Right lobe of liver (tissue), 4 donors: ENCODE measurements at regions not wholly inside any gene's neighbourhood (a gene's known extent, or its start where the extent isn't known, plus 50 kb on each side); places are given as distances from the start of the nearest gene placed in this dataset.

Experiments
- POLR2A ChIP-seq: fragments of 450-650 bp; IDR thresholded peaks from one replicate; pipeline ENCODE4 v1.6.1; 2017; ENCODE audit warnings: antibody characterized with exemption, mild to moderate bottlenecking
- TF ChIP-seq, protein P1 (sequence below), 4 donors: fragments of 200-600 bp in 3 of 4; fragments of 450-650 bp in 1 of 4; IDR thresholded peaks; one replicate each; pipeline versions ENCODE4 v1.5.1 to v1.8.0; 2016 to 2022; ENCODE audit warnings: antibody characterized with exemption in 4 of 4, mild to moderate bottlenecking in 2 of 4
- donor health status: DM: no; HTN: no; CAD: no.
- donor health status: DM: no; HTN: no; CAD: no.
- donor health status: DM: no; HTN: yes; CAD: no.

DNA sequence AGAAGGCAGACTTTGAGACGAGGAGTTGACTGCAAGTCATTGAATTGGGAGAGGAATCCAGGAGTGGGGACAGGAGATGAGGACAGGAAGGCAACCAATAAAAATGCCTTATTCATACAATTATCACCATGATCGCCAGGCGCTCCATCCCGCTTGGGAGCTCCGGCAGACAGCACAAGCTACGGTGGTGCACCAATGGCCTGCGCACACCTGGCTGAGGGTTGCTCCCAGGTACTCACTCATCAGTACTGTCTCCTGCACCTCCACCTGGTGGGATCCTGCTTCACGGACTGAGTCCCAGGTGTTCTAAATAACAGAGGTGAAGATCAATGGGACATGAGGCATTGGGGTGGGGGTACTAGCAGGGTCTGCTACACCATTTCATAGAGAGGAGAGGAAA, 160.0 kb upstream of the TNRC6C start:
- TF ChIP-seq, protein P1, sequence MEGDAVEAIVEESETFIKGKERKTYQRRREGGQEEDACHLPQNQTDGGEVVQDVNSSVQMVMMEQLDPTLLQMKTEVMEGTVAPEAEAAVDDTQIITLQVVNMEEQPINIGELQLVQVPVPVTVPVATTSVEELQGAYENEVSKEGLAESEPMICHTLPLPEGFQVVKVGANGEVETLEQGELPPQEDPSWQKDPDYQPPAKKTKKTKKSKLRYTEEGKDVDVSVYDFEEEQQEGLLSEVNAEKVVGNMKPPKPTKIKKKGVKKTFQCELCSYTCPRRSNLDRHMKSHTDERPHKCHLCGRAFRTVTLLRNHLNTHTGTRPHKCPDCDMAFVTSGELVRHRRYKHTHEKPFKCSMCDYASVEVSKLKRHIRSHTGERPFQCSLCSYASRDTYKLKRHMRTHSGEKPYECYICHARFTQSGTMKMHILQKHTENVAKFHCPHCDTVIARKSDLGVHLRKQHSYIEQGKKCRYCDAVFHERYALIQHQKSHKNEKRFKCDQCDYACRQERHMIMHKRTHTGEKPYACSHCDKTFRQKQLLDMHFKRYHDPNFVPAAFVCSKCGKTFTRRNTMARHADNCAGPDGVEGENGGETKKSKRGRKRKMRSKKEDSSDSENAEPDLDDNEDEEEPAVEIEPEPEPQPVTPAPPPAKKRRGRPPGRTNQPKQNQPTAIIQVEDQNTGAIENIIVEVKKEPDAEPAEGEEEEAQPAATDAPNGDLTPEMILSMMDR (IDR thresholded peaks at IDR 0.05), result no peak
- TF ChIP-seq POLR2A, result no peak
